ENCODE measurements at regions not wholly inside any gene's neighbourhood (a gene's known extent, or its start where the extent isn't known, plus 50 kb on each side); places are given as distances from the start of the nearest gene placed in this dataset.

DNA sequence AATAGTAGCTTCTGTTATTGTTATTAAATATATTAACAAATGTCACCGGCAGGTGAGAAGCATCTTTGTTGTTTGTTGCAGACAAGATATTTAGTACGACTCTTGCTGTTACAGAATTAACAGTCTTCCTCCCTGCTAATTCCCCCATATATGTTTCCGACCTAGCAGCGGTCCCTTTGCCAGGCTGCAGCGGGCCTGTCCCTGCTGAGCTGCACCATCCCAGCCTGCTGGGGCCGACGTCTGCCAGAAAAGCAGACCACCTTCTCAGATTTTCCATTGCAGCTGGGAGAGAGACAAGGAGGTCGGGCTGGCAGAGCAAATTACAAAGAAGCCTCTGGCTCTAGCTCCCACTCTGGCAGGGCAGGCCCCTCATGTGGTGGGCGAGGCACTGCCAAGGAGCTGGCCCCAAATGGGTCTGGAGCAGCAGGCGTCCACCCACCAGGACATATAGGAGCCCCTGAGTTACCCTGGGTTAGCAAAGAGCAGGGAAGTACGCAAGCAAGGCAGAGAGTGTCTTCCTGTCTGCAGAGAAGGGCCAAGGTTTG lies 142.7 kb downstream of the FOXD2 start:
- TF ChIP-seq, protein P1, sequence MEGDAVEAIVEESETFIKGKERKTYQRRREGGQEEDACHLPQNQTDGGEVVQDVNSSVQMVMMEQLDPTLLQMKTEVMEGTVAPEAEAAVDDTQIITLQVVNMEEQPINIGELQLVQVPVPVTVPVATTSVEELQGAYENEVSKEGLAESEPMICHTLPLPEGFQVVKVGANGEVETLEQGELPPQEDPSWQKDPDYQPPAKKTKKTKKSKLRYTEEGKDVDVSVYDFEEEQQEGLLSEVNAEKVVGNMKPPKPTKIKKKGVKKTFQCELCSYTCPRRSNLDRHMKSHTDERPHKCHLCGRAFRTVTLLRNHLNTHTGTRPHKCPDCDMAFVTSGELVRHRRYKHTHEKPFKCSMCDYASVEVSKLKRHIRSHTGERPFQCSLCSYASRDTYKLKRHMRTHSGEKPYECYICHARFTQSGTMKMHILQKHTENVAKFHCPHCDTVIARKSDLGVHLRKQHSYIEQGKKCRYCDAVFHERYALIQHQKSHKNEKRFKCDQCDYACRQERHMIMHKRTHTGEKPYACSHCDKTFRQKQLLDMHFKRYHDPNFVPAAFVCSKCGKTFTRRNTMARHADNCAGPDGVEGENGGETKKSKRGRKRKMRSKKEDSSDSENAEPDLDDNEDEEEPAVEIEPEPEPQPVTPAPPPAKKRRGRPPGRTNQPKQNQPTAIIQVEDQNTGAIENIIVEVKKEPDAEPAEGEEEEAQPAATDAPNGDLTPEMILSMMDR (IDR thresholded peaks at IDR 0.05) = no peak
- no peak for TF ChIP-seq POLR2A (IDR thresholded peaks at IDR 0.05)
- no peak overlapping the region for H3K4me3 ChIP-seq (ENCODE audit: low read depth, poor library complexity, severe bottlenecking)
- intact Hi-C loops (cut with DNase I; ENCODE audit: low total_unique reads) = no loop called here
- DNase-seq (ENCODE audit: low spot score in 2 of 2) = peak in 1 of 2 donors; percentile 78
- 83 to 86% methylated on average over 11 of the region's 11 CpGs for WGBS, 2 donors

DNA sequence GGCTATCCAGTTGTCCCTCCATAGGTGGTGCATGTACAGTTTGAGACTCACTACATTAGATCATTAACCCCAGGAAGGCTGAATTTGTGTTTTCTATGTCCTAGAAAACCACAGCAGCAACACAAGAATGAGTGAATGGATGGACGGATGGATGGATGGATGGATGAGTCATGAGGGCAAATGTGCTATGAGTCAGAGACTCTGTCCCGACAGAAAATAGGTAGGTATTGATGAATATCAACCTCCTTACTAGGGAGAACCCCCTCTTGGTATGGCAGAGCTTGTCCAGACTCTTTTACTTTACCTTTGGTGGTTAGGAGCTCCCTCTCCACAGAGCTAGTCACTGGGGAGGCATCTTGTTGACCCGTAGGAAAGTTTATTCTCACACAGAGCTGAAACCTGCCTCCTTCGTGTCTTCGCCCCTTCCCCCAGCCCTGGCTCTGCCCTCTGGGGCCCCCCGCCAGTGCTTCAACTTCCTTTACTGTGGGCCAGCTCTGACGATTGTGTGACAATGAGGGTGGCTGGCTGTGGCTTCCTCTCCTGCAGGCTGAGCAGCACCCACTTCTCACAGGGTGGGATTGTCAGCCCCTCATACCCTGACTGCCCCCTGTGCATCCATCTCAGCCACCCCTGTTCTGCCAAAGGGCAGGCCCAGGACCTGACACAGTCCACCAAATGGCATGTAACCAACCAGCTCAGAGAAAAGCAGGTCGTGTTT lies 145.2 kb downstream of the FOXD2 start:
- WGBS, 2 donors = 57 to 70% methylated on average over 8 of the region's 8 CpGs

DNA sequence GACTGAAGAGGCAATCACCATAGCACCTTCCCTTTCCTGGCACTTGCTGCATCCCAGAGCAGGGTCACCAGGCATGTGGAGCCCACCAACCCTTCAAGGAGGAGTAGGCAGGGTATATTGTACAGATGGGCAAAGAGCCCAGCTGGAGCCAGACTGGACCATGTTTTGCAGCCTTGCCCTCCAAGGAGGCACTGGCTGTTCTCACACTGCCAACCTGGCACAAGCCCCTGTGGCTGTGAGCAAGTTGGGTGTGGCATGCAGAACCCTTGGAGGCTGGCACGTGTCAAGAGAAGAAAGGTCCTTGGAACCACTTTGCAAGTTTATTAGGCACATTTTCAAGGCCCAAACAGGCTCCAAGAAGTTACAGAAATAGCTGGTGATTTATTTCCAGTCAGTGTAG lies 146.4 kb downstream of the FOXD2 start:
- WGBS, 2 donors = 14 to 24% methylated on average over 1 of the region's 1 CpG
- TF ChIP-seq, protein P1 (IDR thresholded peaks at IDR 0.05) = no peak
- no peak for TF ChIP-seq POLR2A (IDR thresholded peaks at IDR 0.05)
- intact Hi-C loops (cut with DNase I; ENCODE audit: low total_unique reads) = no loop called here
- no peak overlapping the region for H3K4me3 ChIP-seq (ENCODE audit: low read depth, poor library complexity, severe bottlenecking)
- peak in 1 of 2 donors; percentile 58 for DNase-seq (ENCODE audit: low spot score in 2 of 2)

More for the DNA sequence above, 145.2 kb downstream of the FOXD2 start:
- intact Hi-C loops (cut with DNase I; ENCODE audit: low total_unique reads) = no loop called here
- no peak overlapping the region for H3K4me3 ChIP-seq (ENCODE audit: low read depth, poor library complexity, severe bottlenecking)
- DNase-seq (ENCODE audit: low spot score in 2 of 2) = peak in 1 of 2 donors; percentile 69
- TF ChIP-seq, protein P1 (IDR thresholded peaks at IDR 0.05) = no peak
- no peak for TF ChIP-seq POLR2A (IDR thresholded peaks at IDR 0.05)

DNA sequence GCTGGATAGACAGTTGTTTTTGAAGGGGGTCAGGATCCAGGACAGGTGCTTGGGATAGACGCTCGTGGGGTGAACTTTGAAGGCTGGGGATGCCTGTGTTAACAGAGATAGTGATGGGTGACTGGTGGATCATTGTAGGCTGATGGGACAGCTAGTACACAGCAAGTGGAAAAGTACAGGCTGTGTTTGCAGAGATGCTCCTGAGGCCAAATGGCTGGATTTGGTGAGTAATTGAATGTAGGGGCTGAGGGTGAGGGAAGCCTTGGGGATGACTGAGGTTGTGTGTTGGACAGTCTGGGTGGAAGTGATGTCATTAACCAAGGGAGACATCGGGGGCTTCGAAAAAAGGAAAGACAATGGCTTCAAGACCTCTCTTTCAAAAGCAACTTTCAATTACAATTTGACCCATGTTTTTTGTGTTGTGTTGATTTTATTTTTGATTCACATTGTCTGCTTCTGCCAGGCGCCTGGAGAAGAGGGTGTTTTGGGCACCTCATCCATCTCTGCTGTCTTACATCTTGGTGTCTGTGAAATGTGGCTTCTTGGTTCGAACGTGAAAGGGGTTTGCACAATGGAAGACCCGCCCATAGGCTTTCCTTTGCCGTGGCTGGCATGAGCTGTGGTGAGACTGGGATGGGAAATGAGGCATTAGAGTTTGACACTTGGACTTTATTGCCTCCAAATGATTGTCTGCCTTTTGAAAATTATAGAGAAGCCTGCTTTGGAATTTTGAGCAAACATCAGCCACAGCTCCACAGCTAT lies 147.5 kb downstream of the FOXD2 start:
- WGBS, 2 donors = 67 to 76% methylated on average over 9 of the region's 9 CpGs
- TF ChIP-seq, protein P1 (IDR thresholded peaks at IDR 0.05) = no peak
- no peak for TF ChIP-seq POLR2A (IDR thresholded peaks at IDR 0.05)
- DNase-seq (ENCODE audit: low spot score in 2 of 2) = peak in 1 of 2 donors; percentile 42

DNA sequence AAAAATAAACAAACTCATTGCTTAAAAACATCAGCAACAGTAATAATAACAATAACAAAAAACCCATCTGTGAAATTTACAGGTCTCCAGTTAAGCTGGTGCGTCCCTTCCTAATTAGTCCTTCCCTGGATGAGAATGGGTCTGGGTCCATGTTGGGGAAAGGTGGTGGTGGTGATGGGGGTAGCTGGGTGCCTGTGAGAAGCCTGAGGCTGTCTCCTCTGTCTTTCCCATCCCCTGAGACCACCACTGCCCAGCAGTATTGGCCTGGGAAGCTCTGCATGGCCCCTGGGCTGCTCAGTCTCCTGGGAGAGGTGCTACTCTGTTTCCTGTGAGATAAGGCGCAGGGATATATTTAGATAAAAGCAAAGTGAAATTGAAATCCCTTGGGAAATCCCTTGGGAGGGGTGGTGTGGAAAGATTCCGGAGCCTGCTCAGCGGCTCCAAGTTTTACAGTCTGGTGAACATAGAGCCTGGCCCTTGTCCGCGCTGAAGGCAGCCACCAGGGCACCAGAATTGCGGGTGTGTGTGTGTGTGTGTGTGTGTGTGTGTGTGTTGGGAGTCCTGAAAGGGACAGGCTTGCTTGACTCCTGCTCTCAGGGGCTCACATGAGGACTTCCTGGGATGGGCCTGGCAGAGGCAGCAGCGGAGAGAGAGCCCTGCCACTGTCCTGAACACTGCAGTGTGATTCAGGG lies 150.2 kb downstream of the FOXD2 start:
- intact Hi-C loops (cut with DNase I; ENCODE audit: low total_unique reads) = no loop called here
- DNase-seq (ENCODE audit: low spot score in 2 of 2) = peak in 1 of 2 donors; percentile 61
- 61 to 67% methylated on average over 8 of the region's 8 CpGs for WGBS, 2 donors
- TF ChIP-seq, protein P1 (IDR thresholded peaks at IDR 0.05) = no peak
- TF ChIP-seq POLR2A (IDR thresholded peaks at IDR 0.05) = no peak
- no peak overlapping the region for H3K4me3 ChIP-seq (ENCODE audit: low read depth, poor library complexity, severe bottlenecking)

More for the DNA sequence above, 147.5 kb downstream of the FOXD2 start:
- intact Hi-C loops (cut with DNase I; ENCODE audit: low total_unique reads) = no loop called here
- no peak overlapping the region for H3K4me3 ChIP-seq (ENCODE audit: low read depth, poor library complexity, severe bottlenecking)

All from lower leg skin (tissue), 4 donors.